SKM-1 treated with dmso at 0.1 percent for 144 hours (cell line): ENCODE measurements at regions not wholly inside any gene's neighbourhood (a gene's known extent, or its start where the extent isn't known, plus 50 kb on each side); places are given as distances from the start of the nearest gene placed in this dataset.

ENCODE experiments used
- DNase-seq: peaks from one replicate; lab custom pipeline; 2025; ENCODE audit not compliant: unreplicated experiment; lab: John Stamatoyannopoulos, UW

- no peak for DNase-seq
Observed at GRCh38 chrX:110430293-110431076, 71.8 kb downstream of the RTL9 start.

- DNase-seq, result no peak
Observed at GRCh38 chrX:110432091-110432905, 73.7 kb downstream of the RTL9 start.

GRCh38 chrX:110432906-110433215, 74.2 kb downstream of the RTL9 start:
- DNase-seq, result no peak

GRCh38 chrX:110435196-110435595, 76.5 kb downstream of the RTL9 start:
- DNase-seq, result no peak

- no peak for DNase-seq
Observed at GRCh38 chrX:110436523-110436922, 77.9 kb downstream of the RTL9 start.

GRCh38 chrX:110437686-110438085, 79.0 kb downstream of the RTL9 start:
- DNase-seq, result no peak

GRCh38 chrX:110440016-110440805, 81.6 kb downstream of the RTL9 start:
- DNase-seq, result no peak

GRCh38 chrX:110442635-110443034, 84.0 kb downstream of the RTL9 start:
- DNase-seq, result peak; percentile 30

GRCh38 chrX:110444996-110445395, 86.3 kb downstream of the RTL9 start:
- DNase-seq, result no peak

- DNase-seq, result no peak
Observed at GRCh38 chrX:110448459-110448858, 89.8 kb downstream of the RTL9 start.

GRCh38 chrX:110449312-110449711, 90.7 kb downstream of the RTL9 start:
- no peak for DNase-seq

GRCh38 chrX:110450050-110450449, 91.4 kb downstream of the RTL9 start:
- peak; percentile 31 for DNase-seq

- no peak for DNase-seq
Observed at GRCh38 chrX:110454336-110454735, 95.7 kb downstream of the RTL9 start.

- DNase-seq, result no peak
Observed at GRCh38 chrX:110462957-110463356, 104.3 kb downstream of the RTL9 start.

GRCh38 chrX:110466790-110467189, 108.1 kb downstream of the RTL9 start:
- no peak for DNase-seq

- no peak for DNase-seq
Observed at GRCh38 chrX:110472265-110472664, 113.6 kb downstream of the RTL9 start.

- no peak for DNase-seq
Observed at GRCh38 chrX:110477593-110478228, 119.1 kb downstream of the RTL9 start.

GRCh38 chrX:110491846-110492620, 133.4 kb downstream of the RTL9 start:
- DNase-seq, result no peak

- DNase-seq, result no peak
Observed at GRCh38 chrX:110504947-110505346, 146.3 kb downstream of the RTL9 start.

GRCh38 chrX:110509755-110510532, 151.3 kb downstream of the RTL9 start:
- no peak for DNase-seq
